ENCODE measurements at regions not wholly inside any gene's neighbourhood (a gene's known extent, or its start where the extent isn't known, plus 50 kb on each side); places are given as distances from the start of the nearest gene placed in this dataset.

GRCh38 chr9:81351166-81351565 lies 338.2 kb downstream of the TLE1 start:
- no peak overlapping the region for H4K91ac ChIP-seq (ENCODE audit: insufficient read length, low read depth, low read length)
- H3K79me1 ChIP-seq (ENCODE audit: insufficient read depth, low read depth, low read length, poor library complexity, severe bottlenecking), result no peaks in the 10 kb centered on the region
- no peak overlapping the region for H2BK5ac ChIP-seq (ENCODE audit: insufficient read length, low read length)
- H3T11ph ChIP-seq (ENCODE audit: low read length), result no peak overlapping the region
- no peaks in the 10 kb centered on the region for H3K36me3 Mint-ChIP-seq (ENCODE audit: insufficient read depth in 1 of 3, low read depth in 3 of 3)
- H2AK5ac ChIP-seq (ENCODE audit: insufficient read length, low read length), result no peak overlapping the region
- H2BK15ac ChIP-seq (ENCODE audit: low read depth, low read length), result no peak overlapping the region
- H2AFZ ChIP-seq (ENCODE audit: low read length), result no peak overlapping the region
- TF ChIP-seq CTCF (conservative IDR thresholded peaks at IDR 0.05), result no peak
- H2BK120ac ChIP-seq (ENCODE audit: low read depth, low read length, poor library complexity, severe bottlenecking), result no peak overlapping the region
- no peaks in the 10 kb centered on the region for H4K20me1 ChIP-seq (ENCODE audit: control insufficient read depth, insufficient read depth, insufficient read length)
- H3K9ac ChIP-seq (ENCODE audit: extremely low read depth, insufficient read length, low read length), result no peak overlapping the region
- DNase-seq, result no peak
- no CpG with 5 or more reads among the region's 2 CpGs for WGBS (ENCODE audit: extremely low coverage, insufficient read length, low lambda C conversion rate)
- H3K27me3 Mint-ChIP-seq (ENCODE audit: low read depth), result no peaks in the 10 kb centered on the region
- H3K4me3 Mint-ChIP-seq, result no peak overlapping the region
- no peak overlapping the region for H3K27ac ChIP-seq (ENCODE audit: insufficient read length, low read depth, low read length)
- no peak overlapping the region for H3K23ac ChIP-seq (ENCODE audit: insufficient read length, low read depth, low read length)
- no peak overlapping the region for H3K4me2 ChIP-seq (ENCODE audit: insufficient read depth, insufficient read length, low read length)
- H4K8ac ChIP-seq (replicated peaks; ENCODE audit: insufficient read length, low read depth, low read length), result no peak overlapping the region
- no peak overlapping the region for H3K14ac ChIP-seq (ENCODE audit: insufficient read depth, low read length)
- H3K18ac ChIP-seq (ENCODE audit: insufficient read length, low read depth, low read length), result no peak overlapping the region
- peaks cover 0 to 3% of the 10 kb centered on the region in 2 experiments; a peak in 2 of 5 replicates for H3K9me3 Mint-ChIP-seq
- H4K5ac ChIP-seq (ENCODE audit: insufficient read length, low read depth, low read length), result no peak overlapping the region
- H2BK20ac ChIP-seq (ENCODE audit: low read depth, low read length, poor library complexity, severe bottlenecking), result no peak overlapping the region
- H3K27me3 ChIP-seq (ENCODE audit: insufficient read depth, low read length), result no peaks in the 10 kb centered on the region
- H3K56ac ChIP-seq (ENCODE audit: insufficient read length, low read depth, low read length), result no peak overlapping the region
- H3K4me1 ChIP-seq (ENCODE audit: insufficient read depth, low read length), result no peaks in the 10 kb centered on the region
- no peaks in the 10 kb centered on the region for H3K79me2 ChIP-seq (ENCODE audit: insufficient read depth, low read length)
- peaks cover 10 to 15% of the 10 kb centered on the region in 2 experiments for H3K4me1 Mint-ChIP-seq
- H3K27ac Mint-ChIP-seq, result no peak overlapping the region
- H2BK12ac ChIP-seq (ENCODE audit: insufficient read length, low read depth, low read length), result no peak overlapping the region
- H3K23me2 ChIP-seq (ENCODE audit: insufficient read length, low read depth, low read length, poor library complexity, severe bottlenecking), result no peaks in the 10 kb centered on the region
- H3K4ac ChIP-seq (ENCODE audit: low read depth, low read length), result no peak overlapping the region
- no peaks in the 10 kb centered on the region for H3K9me3 ChIP-seq (ENCODE audit: control insufficient read depth, low read depth, low read length)

Data from H9 (cell line).